Urinary bladder (tissue), 3 donors: ENCODE measurements at regions not wholly inside any gene's neighbourhood (a gene's known extent, or its start where the extent isn't known, plus 50 kb on each side); places are given as distances from the start of the nearest gene placed in this dataset.

Experiments used
- DNase-seq: peaks from one replicate; pipeline ENCODE4 v3.0.0-alpha.2; 2015; ENCODE audit errors: extremely low spot score
- H3K27ac ChIP-seq: one replicate; pipeline ENCODE4 v1.5.1; 2013; ENCODE audit warnings: low read depth, mild to moderate bottlenecking, moderate library complexity
- H3K36me3 ChIP-seq: one replicate; pipeline ENCODE4 v1.6.1; 2013; ENCODE audit warnings: mild to moderate bottlenecking, moderate library complexity; ENCODE audit not compliant: insufficient read depth
- H3K4me1 ChIP-seq: one replicate; pipeline ENCODE4 v1.6.1; 2013; ENCODE audit warnings: mild to moderate bottlenecking, moderate library complexity; ENCODE audit not compliant: insufficient read depth
- H3K4me3 ChIP-seq: one replicate; pipeline ENCODE4 v1.5.1; 2013; ENCODE audit warnings: low read depth, low read length
- WGBS: extraction: QIAGEN DNeasy Blood & Tissue Kit; methylation state at CpG from one replicate; pipeline ENCODE4 v1.1.7; 2013; 5-methylcytosine and 5-hydroxymethylcytosine counted together
- donor health status: healthy with polysubstance abuse.
- donor health status: healthy.

- Histone ChIP-seq H3K4me1 (no peaks in the 10 kb centered on the region), H3K27ac (no peak overlapping the region), H3K4me3 (no peak overlapping the region), H3K36me3 (no peaks in the 10 kb centered on the region)
- WGBS = 59% methylated on average over 1 of the region's 1 CpG
- DNase-seq = no peak
These were observed 129.5 kb upstream of the SLC10A2 start for GRCh38 chr13:103195762-103196161.

DNA sequence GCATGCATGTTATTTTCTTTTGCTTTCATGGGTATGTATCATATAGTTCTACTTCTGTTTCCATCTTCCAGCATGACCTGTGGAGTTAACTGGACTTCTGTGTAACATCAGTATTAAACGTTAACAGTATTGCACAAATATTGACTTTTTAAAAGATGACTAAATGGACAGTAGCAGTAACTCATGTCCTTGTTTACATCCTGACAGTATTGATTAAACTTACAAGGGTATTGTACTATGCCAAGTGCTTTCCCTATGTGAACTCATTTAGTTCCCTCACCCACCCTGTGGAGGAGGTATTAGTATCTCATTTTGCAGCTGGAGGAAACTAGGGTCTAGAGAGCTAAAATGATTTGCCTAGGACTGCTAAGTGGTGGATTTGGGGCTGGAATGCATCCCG is 128.7 kb upstream of the SLC10A2 start:
- H3K4me1 ChIP-seq = no peaks in the 10 kb centered on the region
- no peaks in the 10 kb centered on the region for H3K36me3 ChIP-seq
- H3K4me3 ChIP-seq = no peak overlapping the region
- no peak overlapping the region for H3K27ac ChIP-seq
- DNase-seq = no peak
- WGBS = 65% methylated on average over 2 of the region's 2 CpGs

DNA sequence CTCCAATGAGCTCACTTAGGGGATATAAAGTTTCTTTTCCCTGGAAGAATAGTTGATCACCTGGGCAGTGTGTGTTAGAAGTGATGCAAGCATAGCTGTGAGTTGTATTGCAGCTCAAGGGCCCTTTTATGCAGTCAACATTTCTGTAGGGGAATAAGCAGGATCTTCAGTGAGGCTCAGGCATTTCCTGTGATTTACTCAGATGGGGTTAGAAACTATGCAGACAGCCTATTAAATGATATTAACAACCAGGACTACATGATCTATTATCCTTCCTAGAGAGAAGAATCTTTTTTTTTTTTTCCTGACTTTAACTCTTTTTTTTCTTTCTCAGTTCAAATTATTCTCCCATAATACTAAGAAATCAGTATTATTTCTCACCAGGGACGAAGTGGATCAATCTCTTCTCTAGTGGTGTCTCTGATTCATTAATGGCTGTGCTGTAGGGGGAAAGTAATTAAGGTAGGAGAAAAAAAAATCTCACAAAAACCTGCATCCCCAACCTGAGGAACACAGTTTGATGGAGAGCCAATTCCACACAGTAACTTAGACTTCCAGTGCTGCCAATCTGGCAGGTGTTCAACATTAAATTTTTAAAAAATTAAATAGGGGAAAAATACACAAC is 126.4 kb upstream of the SLC10A2 start:
- no peak overlapping the region for H3K4me3 ChIP-seq
- H3K36me3 ChIP-seq = no peaks in the 10 kb centered on the region
- WGBS = 91% methylated on average over 1 of the region's 1 CpG
- DNase-seq = no peak
- H3K27ac ChIP-seq = no peak overlapping the region
- H3K4me1 ChIP-seq = no peaks in the 10 kb centered on the region

- Histone ChIP-seq H3K36me3 (no peaks in the 10 kb centered on the region), H3K4me1 (no peaks in the 10 kb centered on the region), H3K27ac (no peak overlapping the region), H3K4me3 (no peak overlapping the region)
- WGBS = 87% methylated on average over 1 of the region's 1 CpG
- DNase-seq = no peak
These were observed 124.6 kb upstream of the SLC10A2 start for GRCh38 chr13:103190841-103191240.

- WGBS = 33% methylated on average over 3 of the region's 3 CpGs
- no peak overlapping the region for H3K4me3 ChIP-seq
- H3K27ac ChIP-seq = no peak overlapping the region
- peak; percentile 50 for DNase-seq
- no peaks in the 10 kb centered on the region for H3K36me3 ChIP-seq
- no peaks in the 10 kb centered on the region for H3K4me1 ChIP-seq
These were observed 122.6 kb upstream of the SLC10A2 start for GRCh38 chr13:103188713-103189326.

- no peaks in the 10 kb centered on the region for H3K36me3 ChIP-seq
- H3K4me3 ChIP-seq = no peak overlapping the region
- no peak for DNase-seq
- 61% methylated on average over 10 of the region's 10 CpGs for WGBS
- H3K4me1 ChIP-seq = no peaks in the 10 kb centered on the region
- H3K27ac ChIP-seq = no peak overlapping the region
These were observed 121.5 kb upstream of the SLC10A2 start for GRCh38 chr13:103187721-103188156.

DNA sequence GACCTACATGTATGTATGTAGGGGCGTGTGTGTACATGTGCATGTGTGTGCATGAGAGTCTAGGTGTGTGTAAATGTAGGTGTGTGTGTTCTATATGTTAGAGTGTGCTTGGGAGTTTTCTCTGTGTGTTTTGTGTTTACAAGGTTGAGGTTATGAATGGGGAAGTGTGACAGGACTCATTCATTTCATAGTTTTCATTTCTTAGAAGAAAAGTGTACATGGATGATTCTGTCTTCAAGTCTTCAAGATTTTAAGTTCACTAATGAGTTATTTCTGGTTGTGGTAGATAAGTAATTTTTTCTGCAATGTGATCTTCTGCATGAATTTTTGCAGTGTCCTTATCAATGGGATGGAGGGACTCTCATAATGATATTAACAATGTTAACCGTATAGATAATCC is 118.2 kb upstream of the SLC10A2 start:
- DNase-seq = no peak
- 90% methylated on average over 2 of the region's 2 CpGs for WGBS

GRCh38 chr13:103178986-103179943 is 113.0 kb upstream of the SLC10A2 start:
- 85% methylated on average over 10 of the region's 10 CpGs for WGBS
- no peak for DNase-seq

More for the DNA sequence above, 118.2 kb upstream of the SLC10A2 start:
- H3K4me1 ChIP-seq = no peaks in the 10 kb centered on the region
- no peak overlapping the region for H3K4me3 ChIP-seq
- no peak overlapping the region for H3K27ac ChIP-seq
- no peaks in the 10 kb centered on the region for H3K36me3 ChIP-seq

GRCh38 chr13:103174966-103175365 is 108.7 kb upstream of the SLC10A2 start:
- H3K4me1 ChIP-seq = no peaks in the 10 kb centered on the region
- no peaks in the 10 kb centered on the region for H3K36me3 ChIP-seq
- 75% methylated on average over 6 of the region's 6 CpGs for WGBS
- no peak for DNase-seq
- H3K27ac ChIP-seq = no peak overlapping the region
- no peak overlapping the region for H3K4me3 ChIP-seq

More at GRCh38 chr13:103178986-103179943, 113.0 kb upstream of the SLC10A2 start:
- Histone ChIP-seq H3K4me1 (no peaks in the 10 kb centered on the region), H3K27ac (no peak overlapping the region), H3K36me3 (no peaks in the 10 kb centered on the region), H3K4me3 (no peak overlapping the region)

DNA sequence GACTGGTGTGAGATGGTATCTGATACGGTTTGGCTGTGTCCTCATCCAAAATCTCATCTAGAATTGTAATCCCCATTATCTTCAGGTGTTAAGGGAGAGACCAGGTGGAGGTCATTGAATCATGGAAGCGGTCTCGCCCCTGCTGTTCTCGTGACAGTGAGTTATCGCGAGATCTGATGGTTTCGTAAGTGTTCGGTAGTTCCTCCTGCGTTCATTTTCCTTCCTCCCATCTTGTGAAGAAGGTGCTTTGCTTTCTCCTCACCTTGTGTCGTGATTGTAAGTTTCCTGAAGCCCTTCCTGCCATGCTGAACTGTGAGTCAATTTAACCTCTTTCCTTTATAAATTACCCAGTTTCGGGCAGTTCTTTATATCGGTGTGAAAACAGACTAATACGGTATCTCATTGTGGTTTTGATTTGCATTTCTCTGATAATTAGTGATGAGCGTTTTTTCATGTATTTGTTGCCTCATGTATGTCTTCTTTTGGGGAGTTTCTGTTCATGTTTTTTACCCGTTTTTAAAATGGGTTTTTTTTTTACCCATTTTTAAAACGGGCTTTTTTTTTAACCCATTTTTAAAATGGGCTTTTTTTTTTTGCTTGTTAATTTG is 102.8 kb upstream of the SLC10A2 start:
- H3K4me3 ChIP-seq = no peak overlapping the region
- no peaks in the 10 kb centered on the region for H3K36me3 ChIP-seq
- H3K4me1 ChIP-seq = no peaks in the 10 kb centered on the region
- H3K27ac ChIP-seq = no peak overlapping the region
- 92% methylated on average over 16 of the region's 16 CpGs for WGBS
- no peak for DNase-seq

GRCh38 chr13:103164251-103164650 is 98.0 kb upstream of the SLC10A2 start:
- no peak overlapping the region for H3K4me3 ChIP-seq
- H3K27ac ChIP-seq = no peak overlapping the region
- H3K4me1 ChIP-seq = no peaks in the 10 kb centered on the region
- DNase-seq = no peak
- no peaks in the 10 kb centered on the region for H3K36me3 ChIP-seq
- WGBS = 90% methylated on average over 1 of the region's 1 CpG

- H3K36me3 ChIP-seq = no peaks in the 10 kb centered on the region
- H3K27ac ChIP-seq = no peak overlapping the region
- WGBS = 66% methylated on average over 3 of the region's 3 CpGs
- no peaks in the 10 kb centered on the region for H3K4me1 ChIP-seq
- H3K4me3 ChIP-seq = no peak overlapping the region
- no peak for DNase-seq
These were observed 95.3 kb upstream of the SLC10A2 start for GRCh38 chr13:103161476-103161875.

- Histone ChIP-seq H3K27ac (no peak overlapping the region), H3K4me1 (no peaks in the 10 kb centered on the region), H3K36me3 (no peaks in the 10 kb centered on the region), H3K4me3 (no peak overlapping the region)
- DNase-seq = no peak
- WGBS = 28% methylated on average over 2 of the region's 2 CpGs
These were observed 91.4 kb upstream of the SLC10A2 start for GRCh38 chr13:103157434-103158145.
